Endothelial cell of umbilical vein (primary cell): ENCODE measurements at regions not wholly inside any gene's neighbourhood (a gene's known extent, or its start where the extent isn't known, plus 50 kb on each side); places are given as distances from the start of the nearest gene placed in this dataset.

Experiments
- EZH2 ChIP-seq: IDR thresholded peaks from 2 replicates; pipeline ENCODE4 v1.6.1; 2012; ENCODE audit warnings: borderline replicate concordance, low read depth, mild to moderate bottlenecking, moderate library complexity, low read length, inconsistent platforms; ENCODE audit not compliant: severe bottlenecking
- FOS ChIP-seq: IDR thresholded peaks from 2 replicates; pipeline ENCODE4 v1.6.1; 2011; ENCODE audit warnings: mild to moderate bottlenecking, low read length, moderate library complexity, borderline replicate concordance; ENCODE audit not compliant: insufficient read depth
- GATA2 ChIP-seq: IDR thresholded peaks from 2 replicates; pipeline ENCODE4 v1.7.0; 2011; ENCODE audit warnings: low read depth, mild to moderate bottlenecking, moderate library complexity, mixed read lengths, low read length; ENCODE audit not compliant: insufficient read length, insufficient read depth
- JUN ChIP-seq: IDR thresholded peaks from 2 replicates; pipeline ENCODE4 v1.6.1; 2011; ENCODE audit warnings: borderline replicate concordance, low read depth; ENCODE audit not compliant: insufficient read length, insufficient read depth
- MAX ChIP-seq: IDR thresholded peaks from 2 replicates; pipeline ENCODE4 v1.6.1; 2011; ENCODE audit not compliant: insufficient read depth, insufficient read length
- MYC ChIP-seq: IDR thresholded peaks from one replicate; pipeline ENCODE4 v1.6.1; 2011; ENCODE audit warnings: mild to moderate bottlenecking, low read depth, low read length
- POLR2A ChIP-seq: IDR thresholded peaks from 2 replicates; pipeline ENCODE4 v1.6.1; 2012; ENCODE audit warnings: low read depth, mild to moderate bottlenecking, control low read depth, low read length
- POLR2AphosphoS5 ChIP-seq: IDR thresholded peaks from 2 replicates; pipeline ENCODE4 v1.6.1; 2012; ENCODE audit warnings: low read depth, mild to moderate bottlenecking, control low read depth, low read length, moderate library complexity; ENCODE audit not compliant: insufficient read depth
- TF ChIP-seq, protein P1 (sequence below), 2 donors: IDR thresholded peaks; 1 replicate in 1 of 2; 2 replicates in 1 of 2; pipeline ENCODE4 v1.5.1; 2011; ENCODE audit warnings: low read length in 2 of 2, mild to moderate bottlenecking in 2 of 2, moderate library complexity in 2 of 2, control low read depth in 1 of 2, inconsistent platforms in 1 of 2, low read depth in 1 of 2; ENCODE audit not compliant: insufficient read depth in 1 of 2; ENCODE audit errors: extremely low read depth in 1 of 2

DNA sequence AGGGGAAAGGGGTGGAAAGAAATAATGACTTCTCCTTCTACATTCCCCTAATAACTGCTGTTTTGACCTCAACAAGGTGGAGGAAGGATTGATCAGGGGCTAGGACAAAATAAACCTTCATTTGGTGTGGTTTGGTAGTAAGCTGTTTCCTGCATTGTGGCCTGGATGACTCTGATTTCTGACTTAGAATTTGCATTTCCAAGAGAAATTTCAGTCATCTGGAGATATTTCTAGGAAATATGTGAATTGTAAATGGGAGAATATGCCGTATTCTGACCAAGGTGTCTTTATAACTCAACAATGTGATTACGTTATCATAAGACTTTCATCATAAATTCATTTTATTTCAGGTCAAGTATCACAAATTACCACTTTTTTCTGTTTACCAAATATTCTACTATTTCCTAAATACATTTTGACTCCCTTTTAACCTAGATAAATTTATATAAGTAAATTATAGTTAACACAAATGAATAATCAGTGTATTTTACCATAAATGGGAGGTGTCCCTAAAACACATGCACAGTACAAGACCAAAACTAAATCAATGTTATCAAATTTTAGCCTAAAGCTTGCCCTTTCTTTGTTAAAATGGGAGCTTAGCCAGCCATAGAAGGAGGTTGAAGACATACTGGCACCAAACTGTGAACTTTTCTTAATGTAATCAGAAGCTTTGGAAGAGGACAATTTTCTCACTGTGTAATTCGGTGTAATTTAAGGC, 828.8 kb downstream of the TMTC2 start:
- TF ChIP-seq MYC = no peak
- TF ChIP-seq POLR2AphosphoS5 = no peak
- TF ChIP-seq, protein P1, sequence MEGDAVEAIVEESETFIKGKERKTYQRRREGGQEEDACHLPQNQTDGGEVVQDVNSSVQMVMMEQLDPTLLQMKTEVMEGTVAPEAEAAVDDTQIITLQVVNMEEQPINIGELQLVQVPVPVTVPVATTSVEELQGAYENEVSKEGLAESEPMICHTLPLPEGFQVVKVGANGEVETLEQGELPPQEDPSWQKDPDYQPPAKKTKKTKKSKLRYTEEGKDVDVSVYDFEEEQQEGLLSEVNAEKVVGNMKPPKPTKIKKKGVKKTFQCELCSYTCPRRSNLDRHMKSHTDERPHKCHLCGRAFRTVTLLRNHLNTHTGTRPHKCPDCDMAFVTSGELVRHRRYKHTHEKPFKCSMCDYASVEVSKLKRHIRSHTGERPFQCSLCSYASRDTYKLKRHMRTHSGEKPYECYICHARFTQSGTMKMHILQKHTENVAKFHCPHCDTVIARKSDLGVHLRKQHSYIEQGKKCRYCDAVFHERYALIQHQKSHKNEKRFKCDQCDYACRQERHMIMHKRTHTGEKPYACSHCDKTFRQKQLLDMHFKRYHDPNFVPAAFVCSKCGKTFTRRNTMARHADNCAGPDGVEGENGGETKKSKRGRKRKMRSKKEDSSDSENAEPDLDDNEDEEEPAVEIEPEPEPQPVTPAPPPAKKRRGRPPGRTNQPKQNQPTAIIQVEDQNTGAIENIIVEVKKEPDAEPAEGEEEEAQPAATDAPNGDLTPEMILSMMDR (IDR thresholded peaks at IDR 0.05; ENCODE audit: extremely low read depth in 1 of 2, insufficient read depth in 1 of 2, low read depth in 1 of 2, low read length in 2 of 2) = no peak
- TF ChIP-seq POLR2A = no peak
- TF ChIP-seq FOS = no peak
- no peak for TF ChIP-seq MAX
- TF ChIP-seq EZH2 = no peak
- TF ChIP-seq GATA2 = no peak
- no peak for TF ChIP-seq JUN
